GM19438 (cell line): ENCODE measurements at regions not wholly inside any gene's neighbourhood (a gene's known extent, or its start where the extent isn't known, plus 50 kb on each side); places are given as distances from the start of the nearest gene placed in this dataset.

Experiments used
- ATAC-seq: cut with Tn5 transposase; IDR thresholded peaks from one replicate; pipeline ENCODE4 v1.9.1; 2021; ENCODE audit warnings: low read depth; ENCODE audit not compliant: unreplicated experiment

GRCh38 chr13:83232626-83233025 lies 649.6 kb downstream of the SLITRK1 start:
- no peak for ATAC-seq

- ATAC-seq: no peak
These were observed 652.5 kb downstream of the SLITRK1 start for GRCh38 chr13:83229574-83230305.

GRCh38 chr13:83223546-83223945 lies 658.7 kb downstream of the SLITRK1 start:
- no peak for ATAC-seq

- no peak for ATAC-seq
These were observed 660.4 kb downstream of the SLITRK1 start for GRCh38 chr13:83221813-83222241.

GRCh38 chr13:83221256-83221655 lies 661.0 kb downstream of the SLITRK1 start:
- no peak for ATAC-seq

- no peak for ATAC-seq
These were observed 662.0 kb downstream of the SLITRK1 start for GRCh38 chr13:83220241-83220640.

GRCh38 chr13:83219832-83220231 lies 662.4 kb downstream of the SLITRK1 start:
- no peak for ATAC-seq

- ATAC-seq: no peak
These were observed 665.6 kb downstream of the SLITRK1 start for GRCh38 chr13:83216479-83217245.

- ATAC-seq: no peak
These were observed 666.6 kb downstream of the SLITRK1 start for GRCh38 chr13:83215627-83216026.

GRCh38 chr13:83214452-83214851 lies 667.8 kb downstream of the SLITRK1 start:
- ATAC-seq: no peak

- no peak for ATAC-seq
These were observed 671.0 kb downstream of the SLITRK1 start for GRCh38 chr13:83211301-83211700.

GRCh38 chr13:83204886-83205285 lies 677.4 kb downstream of the SLITRK1 start:
- ATAC-seq: no peak

GRCh38 chr13:83201506-83201905 lies 680.8 kb downstream of the SLITRK1 start:
- no peak for ATAC-seq

- no peak for ATAC-seq
These were observed 685.0 kb downstream of the SLITRK1 start for GRCh38 chr13:83197316-83197715.

- no peak for ATAC-seq
These were observed 692.3 kb downstream of the SLITRK1 start for GRCh38 chr13:83190020-83190419.

GRCh38 chr13:83184819-83185218 lies 697.5 kb downstream of the SLITRK1 start:
- ATAC-seq: no peak

- ATAC-seq: no peak
These were observed 698.2 kb downstream of the SLITRK1 start for GRCh38 chr13:83184150-83184475.

GRCh38 chr13:83183439-83184149 lies 698.7 kb downstream of the SLITRK1 start:
- no peak for ATAC-seq

- no peak for ATAC-seq
These were observed 699.4 kb downstream of the SLITRK1 start for GRCh38 chr13:83182845-83183244.

GRCh38 chr13:83178008-83178407 lies 704.3 kb downstream of the SLITRK1 start:
- ATAC-seq: no peak

GRCh38 chr13:83168590-83168989 lies 713.7 kb downstream of the SLITRK1 start:
- ATAC-seq: no peak
